ENCODE measurements at regions not wholly inside any gene's neighbourhood (a gene's known extent, or its start where the extent isn't known, plus 50 kb on each side); places are given as distances from the start of the nearest gene placed in this dataset.

DNA sequence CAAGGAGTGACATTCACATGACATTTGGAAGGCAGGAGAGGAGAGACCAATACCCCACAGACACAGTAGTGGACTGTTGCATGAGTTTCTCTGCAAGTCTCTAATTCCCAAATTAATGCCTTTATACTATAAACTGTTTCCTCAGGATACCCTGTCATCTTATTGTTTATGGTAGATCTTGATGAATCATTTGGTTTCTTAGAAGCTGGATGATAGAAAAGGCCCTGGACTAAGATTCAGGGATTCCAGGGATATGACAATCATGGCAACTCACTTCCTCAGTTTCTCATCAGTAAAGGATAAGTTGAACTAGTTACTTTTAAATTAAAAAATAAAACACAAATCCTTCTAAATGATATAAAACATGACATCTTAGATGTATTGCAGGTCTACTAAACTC, 292.5 kb downstream of the TDRD15 start:
- Histone ChIP-seq H3K9me3 (ENCODE audit: control insufficient read depth in 1 of 2, insufficient read depth in 1 of 2, low read depth in 1 of 2, low read length in 2 of 2) (no peaks in the 10 kb centered on the region; a peak in 1 of 4 replicates), H3K9me2 (ENCODE audit: insufficient read depth) (no peaks in the 10 kb centered on the region), H3K4me2 (ENCODE audit: low read length) (no peak overlapping the region), H3K27ac (ENCODE audit: low read depth, low read length) (no peak overlapping the region), H3K4me3 (replicated peaks in 1 of 2; ENCODE audit: low read depth in 1 of 2, low read length in 2 of 2) (no peak overlapping the region), H3K4me1 (ENCODE audit: control insufficient read depth in 1 of 2, insufficient read depth in 2 of 2, low read length in 2 of 2) (no peaks in the 10 kb centered on the region), H4K20me1 (ENCODE audit: insufficient read depth) (no peaks in the 10 kb centered on the region), H2AFZ (ENCODE audit: low read depth, low read length, poor library complexity, severe bottlenecking) (no peak overlapping the region), H3K36me3 (ENCODE audit: control insufficient read depth in 1 of 2, insufficient read depth in 2 of 2, low read length in 2 of 2) (no peaks in the 10 kb centered on the region), H3K27me3 (ENCODE audit: insufficient read depth, low read length) (no peaks in the 10 kb centered on the region), H3K9ac (ENCODE audit: low read length) (no peak overlapping the region), H3K79me2 (ENCODE audit: insufficient read depth, low read length) (no peaks in the 10 kb centered on the region)
- intact Hi-C loops (cut with micrococcal nuclease), result no loop called here
- CTCF ChIA-PET, result no interaction called here
- DNase-seq (ENCODE audit: low read depth, low spot score) (no peak), ATAC-seq (no peak)
- TF ChIP-seq EZH2phosphoT487 (IDR thresholded peaks at IDR 0.05; ENCODE audit: borderline replicate concordance) (no peak), RAD21 (IDR thresholded peaks at IDR 0.05; ENCODE audit: low read depth) (no peak), SIN3A (IDR thresholded peaks at IDR 0.05; ENCODE audit: low read depth) (no peak), TCF7L2 (IDR thresholded peaks at IDR 0.05; ENCODE audit: borderline replicate concordance, extremely low read depth, insufficient read depth, insufficient read length) (no peak), POLR2AphosphoS5 (IDR thresholded peaks at IDR 0.05; ENCODE audit: low read depth, low read length) (no peak), CBX3 (IDR thresholded peaks at IDR 0.05; ENCODE audit: low read depth) (no peak), ZNF274 (IDR thresholded peaks at IDR 0.05; ENCODE audit: low read depth, low read length) (no peak)
- TF ChIP-seq, protein P1, sequence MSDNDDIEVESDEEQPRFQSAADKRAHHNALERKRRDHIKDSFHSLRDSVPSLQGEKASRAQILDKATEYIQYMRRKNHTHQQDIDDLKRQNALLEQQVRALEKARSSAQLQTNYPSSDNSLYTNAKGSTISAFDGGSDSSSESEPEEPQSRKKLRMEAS (IDR thresholded peaks at IDR 0.05), result no peak
- BruUV-seq (replicated peaks), result no TSS peak
- RAD21 ChIA-PET (ENCODE audit: low non-redundant PET in 1 of 2, low total read pairs in 2 of 2, uncharacterized antibody in 2 of 2, unreplicated experiment in 2 of 2), result no interaction called here
- POLR2A ChIA-PET, result no interaction called here

- Histone ChIP-seq H3K4me2 (ENCODE audit: low read length) (no peak overlapping the region), H3K79me2 (ENCODE audit: insufficient read depth, low read length) (no peaks in the 10 kb centered on the region), H3K27ac (ENCODE audit: low read depth, low read length) (no peak overlapping the region), H3K9me2 (ENCODE audit: insufficient read depth) (no peaks in the 10 kb centered on the region), H2AFZ (ENCODE audit: low read depth, low read length, poor library complexity, severe bottlenecking) (no peak overlapping the region), H3K4me1 (ENCODE audit: control insufficient read depth in 1 of 2, insufficient read depth in 2 of 2, low read length in 2 of 2) (no peaks in the 10 kb centered on the region), H3K36me3 (ENCODE audit: control insufficient read depth in 1 of 2, insufficient read depth in 2 of 2, low read length in 2 of 2) (no peaks in the 10 kb centered on the region), H4K20me1 (ENCODE audit: insufficient read depth) (no peaks in the 10 kb centered on the region), H3K4me3 (replicated peaks in 1 of 2; ENCODE audit: low read depth in 1 of 2, low read length in 2 of 2) (no peak overlapping the region), H3K27me3 (ENCODE audit: insufficient read depth, low read length) (no peaks in the 10 kb centered on the region), H3K9ac (ENCODE audit: low read length) (no peak overlapping the region), H3K9me3 (ENCODE audit: control insufficient read depth in 1 of 2, insufficient read depth in 1 of 2, low read depth in 1 of 2, low read length in 2 of 2) (no peaks in the 10 kb centered on the region; a peak in 1 of 4 replicates)
- TF ChIP-seq CEBPB (IDR thresholded peaks at IDR 0.05; ENCODE audit: low read depth) (no peak), EZH2phosphoT487 (IDR thresholded peaks at IDR 0.05; ENCODE audit: borderline replicate concordance) (no peak), ATF3 (IDR thresholded peaks at IDR 0.05) (no peak), YY1 (IDR thresholded peaks at IDR 0.05; ENCODE audit: extremely low read depth, insufficient replicate concordance, low read depth, low read length) (no peak), ZFX (IDR thresholded peaks at IDR 0.05) (no peak), FOSL1 (IDR thresholded peaks at IDR 0.05; ENCODE audit: low read depth) (no peak), RAD21 (IDR thresholded peaks at IDR 0.05; ENCODE audit: low read depth) (no peak), SRF (IDR thresholded peaks at IDR 0.05; ENCODE audit: low read depth) (no peak), ZNF274 (IDR thresholded peaks at IDR 0.05; ENCODE audit: low read depth, low read length) (no peak)
- TF ChIP-seq, protein P1 (IDR thresholded peaks at IDR 0.05), result no peak
- TF ChIP-seq, protein P2, sequence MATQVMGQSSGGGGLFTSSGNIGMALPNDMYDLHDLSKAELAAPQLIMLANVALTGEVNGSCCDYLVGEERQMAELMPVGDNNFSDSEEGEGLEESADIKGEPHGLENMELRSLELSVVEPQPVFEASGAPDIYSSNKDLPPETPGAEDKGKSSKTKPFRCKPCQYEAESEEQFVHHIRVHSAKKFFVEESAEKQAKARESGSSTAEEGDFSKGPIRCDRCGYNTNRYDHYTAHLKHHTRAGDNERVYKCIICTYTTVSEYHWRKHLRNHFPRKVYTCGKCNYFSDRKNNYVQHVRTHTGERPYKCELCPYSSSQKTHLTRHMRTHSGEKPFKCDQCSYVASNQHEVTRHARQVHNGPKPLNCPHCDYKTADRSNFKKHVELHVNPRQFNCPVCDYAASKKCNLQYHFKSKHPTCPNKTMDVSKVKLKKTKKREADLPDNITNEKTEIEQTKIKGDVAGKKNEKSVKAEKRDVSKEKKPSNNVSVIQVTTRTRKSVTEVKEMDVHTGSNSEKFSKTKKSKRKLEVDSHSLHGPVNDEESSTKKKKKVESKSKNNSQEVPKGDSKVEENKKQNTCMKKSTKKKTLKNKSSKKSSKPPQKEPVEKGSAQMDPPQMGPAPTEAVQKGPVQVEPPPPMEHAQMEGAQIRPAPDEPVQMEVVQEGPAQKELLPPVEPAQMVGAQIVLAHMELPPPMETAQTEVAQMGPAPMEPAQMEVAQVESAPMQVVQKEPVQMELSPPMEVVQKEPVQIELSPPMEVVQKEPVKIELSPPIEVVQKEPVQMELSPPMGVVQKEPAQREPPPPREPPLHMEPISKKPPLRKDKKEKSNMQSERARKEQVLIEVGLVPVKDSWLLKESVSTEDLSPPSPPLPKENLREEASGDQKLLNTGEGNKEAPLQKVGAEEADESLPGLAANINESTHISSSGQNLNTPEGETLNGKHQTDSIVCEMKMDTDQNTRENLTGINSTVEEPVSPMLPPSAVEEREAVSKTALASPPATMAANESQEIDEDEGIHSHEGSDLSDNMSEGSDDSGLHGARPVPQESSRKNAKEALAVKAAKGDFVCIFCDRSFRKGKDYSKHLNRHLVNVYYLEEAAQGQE (IDR thresholded peaks at IDR 0.05; ENCODE audit: low read depth), result no peak
- intact Hi-C loops (cut with micrococcal nuclease), result no loop called here
- CTCF ChIA-PET, result no interaction called here
- no peak for ATAC-seq
- RAD21 ChIA-PET (ENCODE audit: low non-redundant PET in 1 of 2, low total read pairs in 2 of 2, uncharacterized antibody in 2 of 2, unreplicated experiment in 2 of 2), result no interaction called here
- DNase-seq (ENCODE audit: low read depth, low spot score), result no peak
- BruUV-seq (replicated peaks), result no TSS peak
- POLR2A ChIA-PET, result no interaction called here
Observed at GRCh38 chr2:21418456-21418855, 294.7 kb downstream of the TDRD15 start.
